BLaER1 (cell line): ENCODE measurements at regions not wholly inside any gene's neighbourhood (a gene's known extent, or its start where the extent isn't known, plus 50 kb on each side); places are given as distances from the start of the nearest gene placed in this dataset.
"Not testable (repeated sequence)": the region's sequence is repeated elsewhere in the genome, so short reads cannot be mapped to it uniquely, and the experiment has no call there.

Experiments used
- H3K27ac ChIP-seq: shearing (Covaris generic); formaldehyde crosslinking; 2 replicates; pipeline ENCODE4 v1.8.1; 2022
- H3K27me3 ChIP-seq: shearing (Covaris generic); formaldehyde crosslinking; 2 replicates; pipeline ENCODE4 v1.8.1; 2022
- H3K36me3 ChIP-seq: shearing (Covaris generic); formaldehyde crosslinking; 2 replicates; pipeline ENCODE4 v1.8.1; 2022
- H3K4me1 ChIP-seq: shearing (Covaris generic); formaldehyde crosslinking; 2 replicates; pipeline ENCODE4 v1.8.1; 2022
- H3K4me2 ChIP-seq: shearing (Covaris generic); formaldehyde crosslinking; 2 replicates; pipeline ENCODE4 v1.8.1; 2022
- H3K4me3 ChIP-seq: shearing (Covaris generic); formaldehyde crosslinking; 2 replicates; pipeline ENCODE4 v1.8.1; 2022
- H3K9ac ChIP-seq: shearing (Covaris generic); formaldehyde crosslinking; 2 replicates; pipeline ENCODE4 v1.8.1; 2022
- H3K9me3 ChIP-seq: shearing (Covaris generic); formaldehyde crosslinking; 2 replicates; pipeline ENCODE4 v1.8.1; 2022
- H4K20me1 ChIP-seq: shearing (Covaris generic); formaldehyde crosslinking; 2 replicates; pipeline ENCODE4 v1.8.1; 2022
- Cebpa-rat ChIP-seq: shearing (Covaris generic); IDR thresholded peaks from 2 replicates; pipeline ENCODE4 v1.8.1; 2022

GRCh38 chr9:107584186-107584585, 94.6 kb upstream of the KLF4 start:
- Histone ChIP-seq H3K4me1 (peaks cover 9% of the 10 kb centered on the region), H3K36me3 (no peaks in the 10 kb centered on the region), H3K27me3 (no peaks in the 10 kb centered on the region), H3K4me2 (no peak overlapping the region), H3K4me3 (no peak overlapping the region), H3K9me3 (no peaks in the 10 kb centered on the region), H4K20me1 (no peaks in the 10 kb centered on the region), H3K27ac (no peak overlapping the region), H3K9ac (no peak overlapping the region)
- TF ChIP-seq Cebpa-rat, result no peak

- Histone ChIP-seq H3K4me1 (peaks cover 22% of the 10 kb centered on the region), H3K9me3 (no peaks in the 10 kb centered on the region), H3K4me2 (peak overlapping the region; percentile 50), H3K27me3 (no peaks in the 10 kb centered on the region), H3K9ac (no peak overlapping the region), H3K36me3 (no peaks in the 10 kb centered on the region), H3K4me3 (no peak overlapping the region), H4K20me1 (no peaks in the 10 kb centered on the region), H3K27ac (no peak overlapping the region)
- TF ChIP-seq Cebpa-rat, result no peak
These were observed 87.7 kb upstream of the KLF4 start for GRCh38 chr9:107577140-107577776.

DNA sequence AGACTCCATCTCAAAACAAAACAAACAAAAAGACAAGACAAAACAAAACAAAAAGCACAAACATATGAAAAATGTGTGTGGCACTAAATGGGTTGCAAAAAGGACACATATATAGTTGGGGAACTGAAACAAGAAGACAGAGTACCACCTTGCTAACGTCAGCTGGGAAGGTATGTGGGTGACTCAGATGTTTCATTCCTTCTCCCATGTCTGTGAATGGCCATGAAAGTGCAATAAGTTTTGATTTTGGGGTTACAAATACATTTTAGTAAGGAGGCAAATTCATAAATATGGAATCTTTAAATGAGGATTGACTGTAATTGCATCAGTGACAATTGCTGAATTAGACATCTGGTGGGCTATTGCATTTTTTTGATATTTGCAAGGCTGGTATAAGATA, 81.6 kb upstream of the KLF4 start:
- H3K27ac ChIP-seq, result no peak overlapping the region
- H4K20me1 ChIP-seq, result no peaks in the 10 kb centered on the region
- no peak overlapping the region for H3K4me3 ChIP-seq
- H3K4me1 ChIP-seq, result peaks cover 18% of the 10 kb centered on the region
- H3K9ac ChIP-seq, result no peak overlapping the region
- no peaks in the 10 kb centered on the region for H3K36me3 ChIP-seq
- no peaks in the 10 kb centered on the region for H3K27me3 ChIP-seq
- H3K9me3 ChIP-seq, result no peaks in the 10 kb centered on the region
- H3K4me2 ChIP-seq, result no peak overlapping the region
- no peak for TF ChIP-seq Cebpa-rat

GRCh38 chr9:107569174-107569573, 79.6 kb upstream of the KLF4 start:
- no peak overlapping the region for H3K4me2 ChIP-seq
- no peak overlapping the region for H3K4me3 ChIP-seq
- no peak overlapping the region for H3K9ac ChIP-seq
- TF ChIP-seq Cebpa-rat, result no peak
- no peaks in the 10 kb centered on the region for H3K9me3 ChIP-seq
- no peak overlapping the region for H3K27ac ChIP-seq
- no peaks in the 10 kb centered on the region for H4K20me1 ChIP-seq
- no peaks in the 10 kb centered on the region for H3K36me3 ChIP-seq
- H3K27me3 ChIP-seq, result no peaks in the 10 kb centered on the region
- H3K4me1 ChIP-seq, result peaks cover 16% of the 10 kb centered on the region

DNA sequence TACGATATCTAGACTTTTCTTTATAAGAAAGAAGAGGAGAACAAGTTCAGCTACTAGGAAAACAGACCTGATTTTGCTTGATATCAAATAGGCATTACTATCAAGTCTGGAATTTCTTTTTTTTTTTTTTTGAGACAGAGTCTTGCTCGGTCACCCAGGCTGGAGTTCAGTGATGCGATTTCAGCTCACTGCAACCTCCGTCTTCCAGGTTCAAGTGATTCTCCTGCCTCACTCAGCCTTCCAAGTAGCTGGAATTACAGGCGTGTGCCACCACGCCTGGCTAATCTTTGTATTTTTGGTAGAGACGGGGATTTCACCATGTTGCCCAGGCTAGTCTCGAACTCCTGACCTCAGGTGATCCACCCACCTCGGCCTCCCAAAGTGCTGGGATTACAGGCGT, 78.8 kb upstream of the KLF4 start:
- H3K36me3 ChIP-seq, H3K27me3 ChIP-seq, H3K9me3 ChIP-seq, H4K20me1 ChIP-seq, H3K27ac ChIP-seq, H3K9ac ChIP-seq, H3K4me3 ChIP-seq, H3K4me2 ChIP-seq: not testable (repeated sequence)
- H3K4me1 ChIP-seq, result peaks cover 16% of the 10 kb centered on the region

- no peaks in the 10 kb centered on the region for H3K9me3 ChIP-seq
- no peak overlapping the region for H3K27ac ChIP-seq
- H3K27me3 ChIP-seq, result no peaks in the 10 kb centered on the region
- no peaks in the 10 kb centered on the region for H4K20me1 ChIP-seq
- no peak overlapping the region for H3K4me3 ChIP-seq
- H3K4me2 ChIP-seq, result peak overlapping the region; percentile 59; the same call in 1 of the 2 replicates
- no peak overlapping the region for H3K9ac ChIP-seq
- peaks cover 16% of the 10 kb centered on the region for H3K4me1 ChIP-seq
- TF ChIP-seq Cebpa-rat, result no peak
- no peaks in the 10 kb centered on the region for H3K36me3 ChIP-seq
These were observed 77.9 kb upstream of the KLF4 start for GRCh38 chr9:107567462-107567861.

DNA sequence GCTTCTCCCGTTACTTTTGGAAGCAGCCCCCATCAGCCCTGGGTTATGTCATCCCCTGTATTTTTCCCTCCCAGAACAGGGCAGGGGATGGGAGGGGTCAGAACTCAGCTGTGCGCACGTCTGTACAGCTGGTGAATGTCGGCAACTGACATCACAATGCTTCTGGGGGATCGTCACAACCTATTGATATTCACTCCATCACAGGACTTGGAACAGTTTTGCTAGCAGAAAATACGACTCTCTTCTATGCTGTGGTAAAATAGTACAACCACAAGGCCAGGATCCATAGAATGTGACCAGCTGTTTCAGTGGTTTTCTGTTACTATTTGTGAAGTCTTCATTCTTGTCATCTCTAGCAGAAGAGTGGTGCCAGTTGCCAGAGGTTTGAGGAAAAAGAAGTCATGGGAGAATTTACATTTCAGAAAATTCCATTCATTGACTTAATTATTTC, 77.1 kb upstream of the KLF4 start:
- TF ChIP-seq Cebpa-rat, result no peak

DNA sequence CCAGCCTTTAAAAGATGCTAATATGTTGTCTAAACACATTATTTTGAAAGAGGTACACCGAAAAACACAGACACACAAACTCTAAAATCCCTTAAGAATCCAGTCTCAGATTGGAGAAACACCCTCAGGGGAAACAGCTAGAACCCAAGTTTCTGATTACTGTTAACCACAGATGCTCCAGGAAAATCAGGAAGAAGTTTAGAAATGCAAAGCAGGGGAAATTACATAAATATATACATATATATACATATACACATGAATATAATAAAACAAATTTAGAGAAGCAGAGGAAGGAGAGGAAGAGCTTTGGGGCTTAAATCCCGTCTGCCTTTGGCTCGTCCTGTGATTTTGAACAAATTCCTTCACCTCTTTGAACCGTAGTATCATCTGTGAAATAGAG, 73.2 kb upstream of the KLF4 start:
- H3K27ac ChIP-seq, result no peak overlapping the region
- TF ChIP-seq Cebpa-rat, result no peak
- H3K4me3 ChIP-seq, result no peak overlapping the region
- H3K36me3 ChIP-seq, result no peaks in the 10 kb centered on the region
- no peaks in the 10 kb centered on the region for H3K9me3 ChIP-seq
- no peaks in the 10 kb centered on the region for H4K20me1 ChIP-seq
- no peak overlapping the region for H3K9ac ChIP-seq
- peaks cover 16% of the 10 kb centered on the region for H3K4me1 ChIP-seq
- H3K4me2 ChIP-seq, result no peak overlapping the region
- no peaks in the 10 kb centered on the region for H3K27me3 ChIP-seq

More for the DNA sequence above, 77.1 kb upstream of the KLF4 start:
- H3K27me3 ChIP-seq, result no peaks in the 10 kb centered on the region
- H3K4me1 ChIP-seq, result peaks cover 16% of the 10 kb centered on the region
- no peak overlapping the region for H3K27ac ChIP-seq
- H3K4me3 ChIP-seq, result no peak overlapping the region
- H3K36me3 ChIP-seq, result no peaks in the 10 kb centered on the region
- H3K9ac ChIP-seq, result no peak overlapping the region
- H4K20me1 ChIP-seq, result no peaks in the 10 kb centered on the region
- H3K9me3 ChIP-seq, result no peaks in the 10 kb centered on the region
- peak overlapping the region; percentile 59 for H3K4me2 ChIP-seq

DNA sequence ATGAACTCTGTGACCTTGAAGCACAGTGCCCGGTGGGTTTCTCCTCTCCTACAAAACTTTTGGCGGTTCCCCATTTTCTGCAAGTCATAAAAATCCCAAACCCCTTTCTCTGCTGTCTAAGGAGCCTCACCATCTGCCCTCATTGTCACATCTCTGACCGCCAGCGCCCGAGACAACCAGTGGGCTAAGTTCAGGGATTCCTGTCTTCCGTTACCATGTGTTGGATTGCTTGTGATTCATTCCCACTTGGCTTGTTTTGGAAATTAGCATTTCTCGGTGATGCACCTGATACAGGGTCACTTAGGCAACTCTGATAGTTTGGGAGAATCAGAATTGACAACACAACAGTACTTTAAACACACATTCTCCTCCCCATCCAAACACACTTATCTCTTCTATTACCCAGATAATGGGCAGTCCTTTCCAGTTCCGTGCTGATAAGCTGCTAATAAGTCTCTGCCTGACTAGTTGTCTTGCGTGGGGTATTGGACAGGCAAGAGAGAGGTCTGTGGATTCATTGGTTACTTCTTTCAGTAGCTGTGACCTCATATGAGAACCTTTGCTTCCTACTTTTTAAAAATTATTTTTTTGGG, 70.0 kb upstream of the KLF4 start:
- Histone ChIP-seq H3K27me3 (no peaks in the 10 kb centered on the region), H3K9ac (no peak overlapping the region), H3K9me3 (no peaks in the 10 kb centered on the region), H3K4me2 (no peak overlapping the region), H4K20me1 (no peaks in the 10 kb centered on the region), H3K36me3 (no peaks in the 10 kb centered on the region), H3K27ac (no peak overlapping the region), H3K4me1 (no peaks in the 10 kb centered on the region), H3K4me3 (no peak overlapping the region)
- no peak for TF ChIP-seq Cebpa-rat

- H3K9me3 ChIP-seq, result no peaks in the 10 kb centered on the region
- no peak overlapping the region for H3K9ac ChIP-seq
- H3K27ac ChIP-seq, result no peak overlapping the region
- no peak overlapping the region for H3K4me2 ChIP-seq
- no peaks in the 10 kb centered on the region for H4K20me1 ChIP-seq
- H3K4me3 ChIP-seq, result no peak overlapping the region
- H3K4me1 ChIP-seq, result no peaks in the 10 kb centered on the region
- no peaks in the 10 kb centered on the region for H3K27me3 ChIP-seq
- no peaks in the 10 kb centered on the region for H3K36me3 ChIP-seq
- TF ChIP-seq Cebpa-rat, result no peak
These were observed 67.8 kb upstream of the KLF4 start for GRCh38 chr9:107557236-107557990.
